ENCODE measurements at regions not wholly inside any gene's neighbourhood (a gene's known extent, or its start where the extent isn't known, plus 50 kb on each side); places are given as distances from the start of the nearest gene placed in this dataset.

- H3K27ac ChIP-seq = no peak overlapping the region
- H3K36me3 ChIP-seq = no peaks in the 10 kb centered on the region
- peaks cover 10% of the 10 kb centered on the region for H3K27me3 ChIP-seq
- H3K4me1 ChIP-seq (ENCODE audit: low read depth) = no peaks in the 10 kb centered on the region
- H3K4me3 ChIP-seq = no peak overlapping the region
- peak; percentile 25 for TF ChIP-seq CTCF (IDR thresholded peaks at IDR 0.05; ENCODE audit: low read depth, low read length)
- peak in 1 of 2 donors; percentile 34 for DNase-seq (ENCODE audit: low read depth in 1 of 2, low spot score in 1 of 2)
- H3K9me3 ChIP-seq (ENCODE audit: low read depth) = no peaks in the 10 kb centered on the region
These were observed 291.5 kb downstream of the ZSWIM6 start for GRCh38 chr5:61623401-61624069.

DNA sequence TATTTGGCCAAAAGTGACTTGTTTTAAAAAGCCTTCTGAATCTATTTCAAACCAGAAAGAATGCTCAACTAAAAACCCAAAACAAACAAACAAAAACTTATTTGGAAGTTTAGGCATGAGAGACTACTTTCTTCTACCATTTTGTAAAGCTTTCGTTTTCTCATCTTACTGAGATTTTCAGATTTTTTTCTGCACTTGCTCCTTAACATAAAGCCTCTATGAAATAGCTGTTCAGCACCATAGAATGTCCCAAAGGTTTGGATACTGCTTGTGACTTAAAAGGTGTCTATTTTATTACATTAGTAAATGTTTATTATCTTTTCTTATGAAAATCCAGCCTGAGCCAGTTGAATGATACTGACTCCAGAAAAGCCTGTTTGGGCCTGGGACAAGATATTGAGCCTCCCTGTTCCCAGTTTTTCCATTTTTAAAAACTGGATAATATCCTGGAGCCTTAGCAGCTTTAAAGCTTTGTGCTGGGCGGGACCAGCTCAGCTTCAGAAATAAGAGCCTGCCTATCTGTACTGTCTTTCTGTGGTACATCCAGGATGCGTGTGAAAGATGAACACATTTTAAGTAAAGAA is 292.6 kb downstream of the ZSWIM6 start:
- DNase-seq (ENCODE audit: low read depth in 1 of 2, low spot score in 1 of 2) = no peak
- no peaks in the 10 kb centered on the region for H3K9me3 ChIP-seq (ENCODE audit: low read depth)
- H3K36me3 ChIP-seq = no peaks in the 10 kb centered on the region
- no peak overlapping the region for H3K27ac ChIP-seq
- peaks cover 10% of the 10 kb centered on the region for H3K27me3 ChIP-seq
- no peak overlapping the region for H3K4me3 ChIP-seq
- TF ChIP-seq CTCF (IDR thresholded peaks at IDR 0.05; ENCODE audit: low read depth, low read length) = no peak
- no peaks in the 10 kb centered on the region for H3K4me1 ChIP-seq (ENCODE audit: low read depth)

GRCh38 chr5:61625137-61625561 is 293.1 kb downstream of the ZSWIM6 start:
- peaks cover 10% of the 10 kb centered on the region for H3K27me3 ChIP-seq
- H3K4me3 ChIP-seq = peak overlapping the region; percentile 32
- no peaks in the 10 kb centered on the region for H3K9me3 ChIP-seq (ENCODE audit: low read depth)
- no peaks in the 10 kb centered on the region for H3K4me1 ChIP-seq (ENCODE audit: low read depth)
- TF ChIP-seq CTCF (IDR thresholded peaks at IDR 0.05; ENCODE audit: low read depth, low read length) = no peak
- H3K36me3 ChIP-seq = no peaks in the 10 kb centered on the region
- DNase-seq (ENCODE audit: low read depth in 1 of 2, low spot score in 1 of 2) = no peak
- H3K27ac ChIP-seq = no peak overlapping the region

DNA sequence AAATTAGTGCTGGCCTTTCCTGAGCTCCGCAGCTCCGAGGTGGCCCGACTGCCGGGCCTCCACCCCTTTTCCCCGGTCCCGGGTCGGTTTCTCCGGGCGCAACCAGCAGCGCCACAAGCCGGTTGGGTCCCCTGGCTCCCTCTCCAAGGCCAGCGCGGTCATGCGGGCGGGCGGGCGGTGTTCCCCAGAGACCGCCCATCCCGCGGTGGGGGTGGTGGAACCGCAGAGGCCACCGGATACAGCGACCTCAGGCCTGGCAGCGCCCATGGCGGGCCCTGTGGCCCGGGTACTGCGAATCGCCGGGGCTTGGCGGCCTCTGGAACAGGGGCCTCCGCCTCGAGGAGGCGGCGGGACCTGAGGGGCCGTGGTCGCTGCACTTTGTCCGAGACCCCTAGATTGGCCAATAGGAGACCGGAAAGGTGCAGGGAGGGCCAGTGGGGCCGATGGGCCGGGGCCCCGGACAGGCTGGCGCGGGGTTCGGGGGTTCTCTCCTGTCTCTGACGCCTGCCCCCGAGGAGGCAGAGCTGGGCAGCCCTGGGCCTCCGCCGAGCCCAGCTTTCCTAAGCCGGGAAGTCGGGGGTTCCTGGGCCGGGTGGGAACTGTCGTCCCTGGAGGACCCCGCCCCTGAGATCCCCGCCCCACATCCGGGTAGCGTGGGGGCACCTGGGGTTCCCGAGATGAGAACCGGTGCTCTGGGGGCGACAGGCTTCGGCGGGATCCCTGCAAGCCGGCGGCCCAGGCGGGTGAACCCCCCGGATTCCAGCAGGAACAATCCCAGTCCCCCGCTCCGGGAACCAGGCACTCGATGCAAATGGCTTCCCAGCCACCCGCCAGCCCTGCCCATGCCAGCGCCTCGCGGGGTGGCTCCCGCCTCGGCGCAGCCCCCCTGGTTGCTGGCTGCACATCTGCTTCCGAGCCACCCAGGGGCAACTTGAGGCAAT is 293.9 kb downstream of the ZSWIM6 start:
- DNase-seq (ENCODE audit: low read depth in 1 of 2, low spot score in 1 of 2) = peak; percentile 58 to 69
- no peak for TF ChIP-seq CTCF (IDR thresholded peaks at IDR 0.05; ENCODE audit: low read depth, low read length)
- no peaks in the 10 kb centered on the region for H3K36me3 ChIP-seq
- H3K27ac ChIP-seq = no peak overlapping the region
- H3K4me1 ChIP-seq (ENCODE audit: low read depth) = no peaks in the 10 kb centered on the region
- no peaks in the 10 kb centered on the region for H3K9me3 ChIP-seq (ENCODE audit: low read depth)
- H3K27me3 ChIP-seq = peaks cover 10% of the 10 kb centered on the region
- H3K4me3 ChIP-seq = peak overlapping the region; percentile 32

GRCh38 chr5:61626639-61627282 is 294.7 kb downstream of the ZSWIM6 start:
- no peak for TF ChIP-seq CTCF (IDR thresholded peaks at IDR 0.05; ENCODE audit: low read depth, low read length)
- Histone ChIP-seq H3K9me3 (ENCODE audit: low read depth) (no peaks in the 10 kb centered on the region), H3K36me3 (no peaks in the 10 kb centered on the region), H3K4me1 (ENCODE audit: low read depth) (peaks cover 7% of the 10 kb centered on the region), H3K27me3 (peaks cover 10% of the 10 kb centered on the region), H3K4me3 (no peak overlapping the region), H3K27ac (no peak overlapping the region)
- DNase-seq (ENCODE audit: low read depth in 1 of 2, low spot score in 1 of 2) = no peak

All from cardiac muscle cell (in vitro differentiated cells and primary cell).